PC-3 (cell line): ENCODE measurements at regions not wholly inside any gene's neighbourhood (a gene's known extent, or its start where the extent isn't known, plus 50 kb on each side); places are given as distances from the start of the nearest gene placed in this dataset.
A peak's percentile ranks its signal among the peaks of the same experiment; 100 is the strongest.
"Not testable (repeated sequence)": the region's sequence is repeated elsewhere in the genome, so short reads cannot be mapped to it uniquely, and the experiment has no call there.

ENCODE experiments used
- ATAC-seq: fragments of 200-7000 bp; cut with Tn5 transposase; 2 replicates; pipeline ENCODE4 v1.9.1; 2020; ENCODE audit warnings: mild to moderate bottlenecking, moderate library complexity
- BruUV-seq: library from RNA; stranded (reverse); fragments of 400-500 nt; replicated peaks from 2 replicates; lab custom pipeline; 2021; lab: Mats Ljungman, UMichigan
- CTCF ChIA-PET: fragments of 300-600 bp; sonication (Branson Sonifier 250); formaldehyde crosslinking; loops from one replicate; lab custom pipeline; 2022; ENCODE audit warnings: antibody characterized with exemption; lab: Charles Lee
- POLR2A ChIA-PET: fragments of 300-600 bp; sonication (Branson Sonifier 250); formaldehyde crosslinking; loops from one replicate; lab custom pipeline; 2022; ENCODE audit warnings: antibody characterized with exemption; ENCODE audit not compliant: unreplicated experiment; lab: Charles Lee
- DNase-seq: peaks from one replicate; pipeline ENCODE4 v3.0.0-alpha.2; 2015
- H2AFZ ChIP-seq: fragments of 300-600 bp; sonication (generic); 2 replicates; pipeline ENCODE4 v1.6.0; 2016; ENCODE audit warnings: antibody characterized with exemption, low read length
- H3F3A ChIP-seq: fragments of 300-600 bp; sonication (generic); one replicate; pipeline ENCODE4 v1.6.0; 2017; ENCODE audit warnings: antibody characterized with exemption, low read length, control low read depth, mild to moderate bottlenecking; ENCODE audit not compliant: unreplicated experiment
- H3K27ac ChIP-seq: fragments of 300-600 bp; sonication (generic); 2 replicates; pipeline ENCODE4 v1.5.1; 2016; ENCODE audit warnings: mild to moderate bottlenecking, low read length
- H3K27me3 ChIP-seq: fragments of 300-600 bp; sonication (generic); 2 replicates; pipeline ENCODE4 v1.6.1; 2016; ENCODE audit warnings: low read length, mixed read lengths
- H3K36me3 ChIP-seq: fragments of 300-600 bp; sonication (generic); 2 replicates; pipeline ENCODE4 v1.6.1; 2016; ENCODE audit warnings: low read depth, mixed run types, low read length, mixed read lengths
- H3K4me1 ChIP-seq: fragments of 300-600 bp; sonication (generic); 2 replicates; pipeline ENCODE4 v1.5.1; 2016; ENCODE audit warnings: low read length; ENCODE audit not compliant: insufficient read depth
- H3K4me2 ChIP-seq: fragments of 300-600 bp; sonication (generic); 2 replicates; pipeline ENCODE4 v1.6.0; 2016; ENCODE audit warnings: low read length
- H3K4me3 ChIP-seq: fragments of 300-600 bp; sonication (generic); 2 replicates; pipeline ENCODE4 v1.5.1; 2016; ENCODE audit warnings: mild to moderate bottlenecking, low read length, mixed read lengths
- H3K79me2 ChIP-seq: fragments of 300-600 bp; sonication (generic); 2 replicates; pipeline ENCODE4 v1.6.1; 2017; ENCODE audit warnings: low read length, mixed read lengths
- H3K9ac ChIP-seq: fragments of 300-600 bp; sonication (generic); 2 replicates; pipeline ENCODE4 v1.6.0; 2016; ENCODE audit warnings: mild to moderate bottlenecking, low read length
- H3K9me2 ChIP-seq: fragments of 300-600 bp; sonication (generic); replicated peaks from 2 replicates; pipeline ENCODE4 v1.6.1; 2016; ENCODE audit warnings: mixed run types, low read length, mixed read lengths
- H3K9me3 ChIP-seq: fragments of 300-600 bp; sonication (generic); 2 replicates; pipeline ENCODE4 v1.6.1; 2016; ENCODE audit warnings: low read length, mixed read lengths
- H4K20me1 ChIP-seq: fragments of 300-600 bp; sonication (generic); 2 replicates; pipeline ENCODE4 v1.6.1; 2016; ENCODE audit warnings: low read length, mixed read lengths
- EZH2 ChIP-seq: fragments of 300-600 bp; sonication (generic); IDR thresholded peaks from one replicate; pipeline ENCODE4 v1.6.1; 2017; ENCODE audit warnings: antibody characterized with exemption, mild to moderate bottlenecking, low read length; ENCODE audit not compliant: unreplicated experiment
- EZH2phosphoT487 ChIP-seq: fragments of 300-600 bp; sonication (generic); IDR thresholded peaks from 2 replicates; pipeline ENCODE4 v1.6.1; 2018; ENCODE audit warnings: mild to moderate bottlenecking, antibody characterized with exemption, low read length, borderline replicate concordance
- intact Hi-C: fragments of 100-400 bp; cut with micrococcal nuclease; formaldehyde crosslinking; loops from 2 replicates; pipeline ENCODE4 v1.9.0; 2023
- TF ChIP-seq, protein P1 (sequence below): fragments of 300-600 bp; sonication (generic); conservative IDR thresholded peaks from 2 replicates; pipeline ENCODE4 v1.5.1; 2017; ENCODE audit warnings: antibody characterized with exemption, low read depth, mild to moderate bottlenecking, low read length

- peak overlapping the region; percentile 73 for H3K9ac ChIP-seq
- no peaks in the 10 kb centered on the region for H3K36me3 ChIP-seq
- DNase-seq (no peak), ATAC-seq (peak; percentile 9)
- H3K79me2 ChIP-seq, result no peaks in the 10 kb centered on the region
- H3K27me3 ChIP-seq, result no peaks in the 10 kb centered on the region
- no peaks in the 10 kb centered on the region for H3F3A ChIP-seq
- peak overlapping the region; percentile 94 for H3K4me2 ChIP-seq
- TSS peak; percentile 60 for BruUV-seq
- H3K4me1 ChIP-seq, result peaks cover 11% of the 10 kb centered on the region
- peak overlapping the region; percentile 80 for H3K4me3 ChIP-seq
- H3K27ac ChIP-seq, result peak overlapping the region; percentile 54; the same call in 1 of the 2 replicates
- CTCF ChIA-PET, result interaction anchor here (0.6 kb wide), 2 partner anchors 13 to 775 kb away, joined by 3 to 8 read pairs; no protein-coding TSS in a partner anchor
- H3K9me3 ChIP-seq, result no peaks in the 10 kb centered on the region
- POLR2A ChIA-PET, result no interaction called here
- no peaks in the 10 kb centered on the region for H4K20me1 ChIP-seq
- intact Hi-C loops, result loop anchor here (5.0 kb wide), 1 partner anchor 620 kb away; no protein-coding TSS in a partner anchor
- no peak for TF ChIP-seq EZH2
- TF ChIP-seq, protein P1, sequence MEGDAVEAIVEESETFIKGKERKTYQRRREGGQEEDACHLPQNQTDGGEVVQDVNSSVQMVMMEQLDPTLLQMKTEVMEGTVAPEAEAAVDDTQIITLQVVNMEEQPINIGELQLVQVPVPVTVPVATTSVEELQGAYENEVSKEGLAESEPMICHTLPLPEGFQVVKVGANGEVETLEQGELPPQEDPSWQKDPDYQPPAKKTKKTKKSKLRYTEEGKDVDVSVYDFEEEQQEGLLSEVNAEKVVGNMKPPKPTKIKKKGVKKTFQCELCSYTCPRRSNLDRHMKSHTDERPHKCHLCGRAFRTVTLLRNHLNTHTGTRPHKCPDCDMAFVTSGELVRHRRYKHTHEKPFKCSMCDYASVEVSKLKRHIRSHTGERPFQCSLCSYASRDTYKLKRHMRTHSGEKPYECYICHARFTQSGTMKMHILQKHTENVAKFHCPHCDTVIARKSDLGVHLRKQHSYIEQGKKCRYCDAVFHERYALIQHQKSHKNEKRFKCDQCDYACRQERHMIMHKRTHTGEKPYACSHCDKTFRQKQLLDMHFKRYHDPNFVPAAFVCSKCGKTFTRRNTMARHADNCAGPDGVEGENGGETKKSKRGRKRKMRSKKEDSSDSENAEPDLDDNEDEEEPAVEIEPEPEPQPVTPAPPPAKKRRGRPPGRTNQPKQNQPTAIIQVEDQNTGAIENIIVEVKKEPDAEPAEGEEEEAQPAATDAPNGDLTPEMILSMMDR, result no peak
- TF ChIP-seq EZH2phosphoT487, result no peak
- H3K9me2 ChIP-seq, result no peaks in the 10 kb centered on the region
- H2AFZ ChIP-seq, result peak overlapping the region; percentile 97
Observed at GRCh38 chrX:52262195-52262546, 77.5 kb downstream of the MAGED4 start.

DNA sequence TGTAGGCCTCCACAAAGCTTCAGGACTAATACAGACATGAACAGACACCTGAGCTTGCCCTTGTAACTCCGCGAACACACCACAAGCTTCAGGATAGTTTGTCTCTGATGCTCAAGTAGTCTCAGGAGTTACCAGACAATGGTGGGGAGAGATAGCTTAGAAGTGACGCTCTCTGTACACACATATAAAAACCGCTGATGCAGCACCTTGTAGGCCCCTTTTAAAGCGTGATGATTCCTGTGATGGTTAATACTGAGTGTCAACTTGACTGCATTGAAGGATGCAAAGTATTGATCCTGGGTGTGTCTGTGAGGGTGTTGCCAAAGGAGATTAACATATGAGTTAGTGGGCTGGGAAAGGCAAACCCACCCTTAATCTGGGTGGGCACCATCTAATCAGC lies 78.7 kb downstream of the MAGED4 start:
- POLR2A ChIA-PET, result no interaction called here
- Histone ChIP-seq H3K79me2 (no peaks in the 10 kb centered on the region), H3K9me2 (no peaks in the 10 kb centered on the region), H4K20me1 (no peaks in the 10 kb centered on the region), H3K9me3 (no peaks in the 10 kb centered on the region), H3K4me1 (peaks cover 11% of the 10 kb centered on the region), H3F3A (no peaks in the 10 kb centered on the region), H3K4me2 (no peak overlapping the region), H3K27me3 (no peaks in the 10 kb centered on the region), H3K9ac (no peak overlapping the region), H3K4me3 (no peak overlapping the region), H2AFZ (no peak overlapping the region), H3K36me3 (no peaks in the 10 kb centered on the region), H3K27ac (no peak overlapping the region)
- intact Hi-C loops, result loop anchor here (5.0 kb wide), 1 partner anchor 621 kb away; no protein-coding TSS in a partner anchor
- no peak for DNase-seq
- no peak for ATAC-seq
- TF ChIP-seq EZH2phosphoT487, result no peak
- TF ChIP-seq, protein P1, result no peak
- TF ChIP-seq EZH2, result no peak
- CTCF ChIA-PET, result no interaction called here
- no TSS peak for BruUV-seq

DNA sequence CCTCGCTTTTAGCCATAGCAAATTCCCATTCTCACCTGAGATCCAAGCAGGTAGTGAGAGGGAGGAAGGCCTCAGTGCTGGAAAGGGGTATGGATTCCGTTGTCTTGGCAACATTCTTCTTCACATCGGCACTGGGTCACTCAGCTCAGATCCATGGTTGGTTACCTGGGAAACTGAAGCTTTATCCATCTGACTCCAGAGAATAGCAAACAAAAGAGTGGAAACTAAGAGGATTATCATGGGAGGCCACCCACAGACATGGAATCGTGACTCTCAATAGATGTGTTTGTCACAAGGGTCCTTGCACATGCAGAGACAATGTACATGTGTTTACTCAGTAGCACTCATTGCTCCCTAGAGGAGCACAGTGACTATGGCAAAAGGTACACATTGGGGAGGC lies 81.0 kb downstream of the MAGED4 start:
- Histone ChIP-seq H3K4me2 (no peak overlapping the region), H3K27ac (no peak overlapping the region), H3K4me3 (no peak overlapping the region), H4K20me1 (no peaks in the 10 kb centered on the region), H3K4me1 (peaks cover 6% of the 10 kb centered on the region), H3K79me2 (no peaks in the 10 kb centered on the region), H3K9ac (no peak overlapping the region), H3K9me2 (no peaks in the 10 kb centered on the region), H2AFZ (no peak overlapping the region), H3K27me3 (no peaks in the 10 kb centered on the region), H3F3A (no peaks in the 10 kb centered on the region), H3K36me3 (no peaks in the 10 kb centered on the region), H3K9me3 (no peaks in the 10 kb centered on the region)
- TF ChIP-seq EZH2 (no peak), EZH2phosphoT487 (no peak)
- TF ChIP-seq, protein P1, result no peak
- intact Hi-C loops, result no loop called here
- CTCF ChIA-PET, result no interaction called here
- no TSS peak for BruUV-seq
- DNase-seq (no peak), ATAC-seq (no peak)
- POLR2A ChIA-PET, result no interaction called here

GRCh38 chrX:52268502-52268901 lies 83.8 kb downstream of the MAGED4 start:
- H3K27ac ChIP-seq, H2AFZ ChIP-seq, BruUV-seq, H3K9me2 ChIP-seq, POLR2A ChIA-PET, H3K4me1 ChIP-seq, H3K9ac ChIP-seq, H4K20me1 ChIP-seq, H3K4me2 ChIP-seq, H3K27me3 ChIP-seq, DNase-seq, H3F3A ChIP-seq, H3K79me2 ChIP-seq, H3K36me3 ChIP-seq, intact Hi-C loops, CTCF ChIA-PET, H3K4me3 ChIP-seq, H3K9me3 ChIP-seq, ATAC-seq: not testable (repeated sequence)
